Cardiac fibroblast (primary cell): ENCODE measurements at regions not wholly inside any gene's neighbourhood (a gene's known extent, or its start where the extent isn't known, plus 50 kb on each side); places are given as distances from the start of the nearest gene placed in this dataset.

Source experiments
- DNase-seq, 2 donors: peaks; one replicate each; pipeline versions ENCODE4 v3.0.0 to v3.0.0-alpha.2; 2010; ENCODE audit warnings: low read depth in 2 of 2
- H3K4me3 ChIP-seq, 2 donors: replicated peaks in 1 of 2; 1 replicate in 1 of 2; 2 replicates in 1 of 2; pipeline ENCODE4 v1.5.1; 2011; ENCODE audit warnings: low read depth in 2 of 2, low read length in 2 of 2, mild to moderate bottlenecking in 2 of 2, moderate library complexity in 1 of 2
- CTCF ChIP-seq: IDR thresholded peaks from one replicate; pipeline ENCODE4 v1.5.1; 2011; ENCODE audit warnings: low read depth, mild to moderate bottlenecking, low read length, inconsistent platforms

GRCh38 chr4:177769155-177769554 is 326.9 kb upstream of the AGA start:
- TF ChIP-seq CTCF, result no peak
- no peak overlapping the region for H3K4me3 ChIP-seq
- no peak for DNase-seq

GRCh38 chr4:177770776-177771175 is 328.5 kb upstream of the AGA start:
- no peak for DNase-seq
- TF ChIP-seq CTCF, result no peak
- no peak overlapping the region for H3K4me3 ChIP-seq

- H3K4me3 ChIP-seq, result no peak overlapping the region
- no peak for TF ChIP-seq CTCF
- DNase-seq, result no peak
These were observed 329.4 kb upstream of the AGA start for GRCh38 chr4:177771645-177772044.

GRCh38 chr4:177778623-177779022 is 336.4 kb upstream of the AGA start:
- no peak for TF ChIP-seq CTCF
- H3K4me3 ChIP-seq, result no peak overlapping the region
- no peak for DNase-seq

GRCh38 chr4:177785000-177785399 is 342.8 kb upstream of the AGA start:
- no peak for TF ChIP-seq CTCF
- no peak for DNase-seq

GRCh38 chr4:177789610-177790009 is 347.4 kb upstream of the AGA start:
- DNase-seq, result no peak
- no peak for TF ChIP-seq CTCF
- H3K4me3 ChIP-seq, result no peak overlapping the region

More at GRCh38 chr4:177785000-177785399, 342.8 kb upstream of the AGA start:
- no peak overlapping the region for H3K4me3 ChIP-seq

- DNase-seq, result no peak
- no peak overlapping the region for H3K4me3 ChIP-seq
- TF ChIP-seq CTCF, result no peak
These were observed 349.0 kb upstream of the AGA start for GRCh38 chr4:177791188-177791587.
